ENCODE measurements at regions not wholly inside any gene's neighbourhood (a gene's known extent, or its start where the extent isn't known, plus 50 kb on each side); places are given as distances from the start of the nearest gene placed in this dataset.
"Not testable (repeated sequence)": the region's sequence is repeated elsewhere in the genome, so short reads cannot be mapped to it uniquely, and the experiment has no call there.

DNA sequence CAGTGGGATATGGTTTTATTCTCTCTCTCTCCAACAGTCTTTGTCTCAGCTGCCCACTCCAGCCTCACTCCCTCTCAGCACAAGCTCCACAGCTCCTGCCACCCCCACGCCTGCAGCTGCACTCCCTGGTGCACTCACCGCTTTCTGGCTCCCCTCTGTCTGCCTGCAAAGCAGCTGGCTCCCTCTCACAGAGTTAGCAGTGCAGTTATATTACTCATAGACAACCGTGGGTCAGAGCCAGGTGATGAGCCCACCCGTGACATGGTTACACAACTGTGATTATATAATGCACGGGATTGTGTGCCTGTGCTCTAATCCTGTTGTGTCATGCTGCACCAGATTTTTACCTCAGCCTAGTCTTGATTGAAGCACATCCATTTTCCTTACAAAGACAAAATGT lies 276.9 kb upstream of the CHAC2 start:
- Mint-ChIP-seq H3K36me3 (ENCODE audit: low read depth) (no peaks in the 10 kb centered on the region), H3K27me3 (no peaks in the 10 kb centered on the region), H3K4me1 (ENCODE audit: low read depth) (no peaks in the 10 kb centered on the region), H3K4me3 (no peak overlapping the region), H3K27ac (no peak overlapping the region), H3K9me3 (no peaks in the 10 kb centered on the region)
- DNase-seq: no peak

DNA sequence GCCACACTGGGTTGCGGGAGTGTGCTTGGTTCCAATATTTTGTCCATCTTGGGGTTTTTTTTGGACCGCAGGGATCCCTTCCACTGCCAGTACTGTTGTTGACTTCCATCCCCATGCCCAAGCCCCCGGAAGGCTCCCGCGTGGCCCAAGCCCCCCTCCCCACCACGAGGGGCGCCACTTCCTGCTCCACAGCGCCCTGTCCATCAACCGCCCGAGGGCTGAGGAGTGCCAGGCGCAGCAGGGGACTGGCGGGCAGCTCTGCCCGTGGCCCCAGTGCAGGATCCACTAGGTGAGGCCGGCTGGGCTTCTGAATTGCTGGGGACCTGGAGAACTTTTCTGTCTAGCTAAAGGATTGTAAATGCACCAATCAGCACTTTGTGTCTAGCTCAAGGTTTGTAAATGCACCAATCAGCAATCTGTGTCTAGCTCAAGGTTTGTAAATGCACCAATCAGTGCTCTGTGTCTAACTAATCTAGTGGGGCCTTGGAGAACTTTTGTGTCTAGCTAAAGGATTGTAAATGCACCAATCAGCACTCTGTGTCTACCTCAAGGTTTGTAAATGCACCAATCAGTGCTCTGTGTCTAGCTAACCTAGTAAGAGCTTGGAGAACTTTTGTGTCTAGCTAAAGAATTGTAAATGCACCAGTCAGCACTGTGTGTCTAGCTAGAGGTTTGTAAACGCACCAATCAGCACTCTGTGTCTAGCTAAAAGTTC lies 281.3 kb upstream of the CHAC2 start:
- H3K36me3 Mint-ChIP-seq (ENCODE audit: low read depth); H3K9me3 Mint-ChIP-seq; H3K4me1 Mint-ChIP-seq (ENCODE audit: low read depth); DNase-seq; H3K27ac Mint-ChIP-seq; H3K27me3 Mint-ChIP-seq; H3K4me3 Mint-ChIP-seq: not testable (repeated sequence)

DNA sequence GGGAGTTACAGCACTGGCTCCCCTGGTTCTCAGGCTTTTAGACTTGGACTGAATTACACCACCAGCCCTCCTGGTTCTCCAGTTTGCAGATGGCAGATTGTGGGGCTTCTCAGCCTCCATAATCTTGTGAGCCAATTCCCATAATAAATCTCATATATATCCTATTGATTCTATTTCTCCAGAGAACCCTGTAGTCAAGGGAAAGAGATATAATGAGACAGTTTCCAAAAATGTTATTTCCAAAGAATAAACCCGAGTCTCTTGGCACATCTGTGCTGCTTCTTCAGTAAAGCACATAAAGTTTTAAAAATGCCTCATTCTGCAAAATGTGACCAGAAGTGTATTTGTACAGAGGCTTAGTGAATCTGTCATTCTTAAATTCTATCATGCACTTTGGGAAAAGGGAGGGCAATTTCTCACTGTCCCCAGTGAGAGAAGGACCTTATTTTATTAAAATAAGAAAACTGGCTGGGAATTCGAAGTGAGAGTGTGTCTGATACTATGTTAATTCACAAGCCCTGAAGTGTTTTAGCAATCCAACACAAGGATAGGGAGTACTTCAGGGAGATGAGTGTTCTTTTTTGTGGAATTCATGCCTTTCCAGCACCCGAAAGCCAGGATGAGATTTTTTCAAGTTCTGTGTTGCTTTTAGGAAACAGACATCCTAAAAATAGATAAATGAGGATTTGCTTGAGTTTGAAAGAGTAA lies 282.4 kb upstream of the CHAC2 start:
- no peak for DNase-seq
- H3K27ac Mint-ChIP-seq: no peak overlapping the region
- H3K9me3 Mint-ChIP-seq: peaks cover 3% of the 10 kb centered on the region
- H3K27me3 Mint-ChIP-seq: no peaks in the 10 kb centered on the region
- no peaks in the 10 kb centered on the region for H3K4me1 Mint-ChIP-seq (ENCODE audit: low read depth)
- H3K36me3 Mint-ChIP-seq (ENCODE audit: low read depth): no peaks in the 10 kb centered on the region
- H3K4me3 Mint-ChIP-seq: no peak overlapping the region

DNA sequence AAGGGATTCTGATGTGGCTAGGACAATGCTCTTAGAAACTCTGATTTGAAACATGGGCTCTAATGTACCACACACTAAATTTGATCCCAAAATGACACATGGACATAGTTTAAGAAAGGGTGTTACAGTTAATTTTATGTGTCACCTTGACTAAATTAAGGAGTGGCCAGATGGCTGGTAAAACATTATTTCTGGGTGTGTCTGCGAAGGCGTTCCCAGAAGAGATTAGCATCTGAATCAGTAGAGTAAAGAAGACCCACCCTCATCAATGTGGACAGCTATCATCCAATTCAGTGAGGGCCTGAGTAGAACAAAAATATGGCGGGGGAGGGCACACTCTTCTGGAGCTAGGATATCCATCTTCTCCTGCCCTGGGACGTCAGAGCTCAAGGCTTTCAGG lies 283.1 kb upstream of the CHAC2 start:
- Mint-ChIP-seq H3K4me3 (no peak overlapping the region), H3K27me3 (no peaks in the 10 kb centered on the region), H3K4me1 (ENCODE audit: low read depth) (no peaks in the 10 kb centered on the region), H3K9me3 (peaks cover 3% of the 10 kb centered on the region), H3K36me3 (ENCODE audit: low read depth) (no peaks in the 10 kb centered on the region), H3K27ac (no peak overlapping the region)
- DNase-seq: no peak

DNA sequence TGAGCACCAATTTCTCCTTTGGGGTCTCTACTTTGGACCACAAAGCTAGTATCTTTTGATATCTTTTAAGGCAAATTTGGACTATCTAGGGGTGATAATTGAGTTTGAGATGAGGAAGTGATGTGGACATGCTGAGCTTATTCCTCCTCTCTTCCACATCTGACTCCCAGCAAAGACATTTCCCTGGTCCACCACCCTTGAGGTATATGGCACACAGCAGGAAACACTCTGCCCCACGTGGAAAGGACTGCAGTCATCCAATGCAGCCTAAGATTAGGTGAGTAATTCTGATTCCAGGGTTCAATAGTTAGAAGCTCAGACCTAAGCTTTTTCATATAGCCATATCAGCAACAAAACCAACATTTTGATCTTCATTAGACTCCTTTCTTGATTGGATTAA lies 290.1 kb upstream of the CHAC2 start:
- Mint-ChIP-seq H3K9me3 (peaks cover 3% of the 10 kb centered on the region), H3K4me3 (no peak overlapping the region)
- no peak for DNase-seq

DNA sequence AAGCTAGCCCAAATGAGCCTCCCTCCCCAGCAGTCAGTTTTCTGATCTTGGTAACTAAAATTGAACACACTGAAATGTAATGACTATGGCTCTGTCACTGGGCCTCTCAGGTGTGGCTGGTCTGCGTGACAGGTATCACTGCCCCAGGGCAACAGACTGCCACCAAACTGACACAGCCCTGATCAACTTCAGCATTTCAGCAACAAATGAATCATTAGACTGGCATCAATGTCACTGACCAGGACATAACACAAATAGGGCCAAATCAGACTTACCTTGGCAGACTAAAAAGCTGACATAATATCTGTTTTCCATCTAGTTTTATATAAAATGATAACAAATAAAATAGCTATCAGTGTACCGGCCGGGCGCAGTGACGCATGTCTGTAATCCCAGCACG lies 290.8 kb upstream of the CHAC2 start:
- Mint-ChIP-seq H3K27ac (no peak overlapping the region), H3K27me3 (peaks cover 3% of the 10 kb centered on the region), H3K9me3 (no peaks in the 10 kb centered on the region), H3K4me1 (ENCODE audit: low read depth) (no peaks in the 10 kb centered on the region), H3K36me3 (ENCODE audit: low read depth) (no peaks in the 10 kb centered on the region), H3K4me3 (no peak overlapping the region)
- DNase-seq: no peak

More for the DNA sequence above, 290.1 kb upstream of the CHAC2 start:
- Mint-ChIP-seq H3K27me3 (peaks cover 3% of the 10 kb centered on the region), H3K36me3 (ENCODE audit: low read depth) (no peaks in the 10 kb centered on the region), H3K27ac (no peak overlapping the region), H3K4me1 (ENCODE audit: low read depth) (no peaks in the 10 kb centered on the region)

DNA sequence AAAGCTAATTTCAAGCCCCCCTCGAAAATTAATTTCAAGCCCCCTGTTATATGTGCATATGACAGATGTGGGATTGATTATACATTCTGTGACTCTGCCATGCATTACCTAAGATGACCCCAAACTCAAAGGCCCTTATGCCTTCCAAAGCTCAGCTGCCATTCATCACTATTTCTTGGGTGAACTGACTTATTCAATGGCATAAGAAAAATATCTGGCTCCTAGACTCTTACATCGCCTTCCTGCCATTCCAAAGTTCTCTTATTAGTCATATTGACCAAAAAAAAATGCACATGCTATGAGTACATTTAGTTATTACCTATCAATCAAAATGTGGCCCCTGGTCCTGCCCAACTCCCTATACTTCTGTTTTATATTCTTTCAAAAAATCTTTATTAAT lies 291.8 kb upstream of the CHAC2 start:
- Mint-ChIP-seq H3K27ac (no peak overlapping the region), H3K4me3 (no peak overlapping the region), H3K4me1 (ENCODE audit: low read depth) (no peaks in the 10 kb centered on the region), H3K27me3 (peaks cover 6% of the 10 kb centered on the region), H3K9me3 (no peaks in the 10 kb centered on the region), H3K36me3 (ENCODE audit: low read depth) (no peaks in the 10 kb centered on the region)
- no peak for DNase-seq

DNA sequence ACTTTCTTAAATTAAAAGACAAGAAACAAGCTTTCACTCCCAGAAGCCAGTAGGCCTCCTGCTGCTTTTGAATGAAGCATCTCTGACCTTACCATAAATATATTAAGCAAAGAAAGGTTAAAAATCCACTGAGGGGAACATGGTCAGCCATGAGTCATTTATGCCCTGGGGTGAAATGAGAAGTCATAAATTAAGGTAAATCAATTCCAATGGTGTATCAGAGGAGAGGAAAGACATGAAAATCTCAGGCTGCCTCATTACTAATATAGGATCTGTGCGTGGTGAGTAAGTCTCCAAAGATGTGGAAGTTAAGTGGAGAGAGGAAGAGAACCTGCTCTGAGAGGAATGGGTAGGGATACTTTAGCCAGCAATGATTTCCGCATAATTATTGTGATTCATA lies 292.3 kb upstream of the CHAC2 start:
- Mint-ChIP-seq H3K27ac (no peak overlapping the region), H3K27me3 (peaks cover 6% of the 10 kb centered on the region), H3K36me3 (ENCODE audit: low read depth) (no peaks in the 10 kb centered on the region), H3K9me3 (no peaks in the 10 kb centered on the region), H3K4me3 (no peak overlapping the region), H3K4me1 (ENCODE audit: low read depth) (no peaks in the 10 kb centered on the region)
- DNase-seq: no peak

DNA sequence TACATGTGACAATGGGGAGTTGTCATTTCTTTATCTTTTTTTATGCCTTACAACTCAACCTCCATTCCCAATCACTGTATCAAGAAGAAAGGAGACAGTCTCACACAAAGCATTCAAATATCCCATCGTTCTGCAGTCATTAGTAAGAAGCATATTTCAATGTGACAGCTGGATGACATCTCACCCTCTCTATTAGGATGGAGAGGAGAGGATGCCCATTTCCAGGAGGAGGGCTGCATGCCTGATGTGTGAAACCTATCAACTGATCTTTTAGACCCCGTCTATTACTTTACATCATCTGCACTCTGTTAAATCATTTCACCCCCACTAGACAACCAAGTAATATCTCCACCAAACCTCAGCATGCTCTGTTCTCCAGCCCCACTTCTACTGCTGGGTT lies 292.7 kb upstream of the CHAC2 start:
- no peaks in the 10 kb centered on the region for H3K36me3 Mint-ChIP-seq (ENCODE audit: low read depth)
- DNase-seq: no peak
- peaks cover 6% of the 10 kb centered on the region for H3K27me3 Mint-ChIP-seq
- H3K4me1 Mint-ChIP-seq (ENCODE audit: low read depth): no peaks in the 10 kb centered on the region
- H3K27ac Mint-ChIP-seq: no peak overlapping the region
- no peak overlapping the region for H3K4me3 Mint-ChIP-seq
- H3K9me3 Mint-ChIP-seq: no peaks in the 10 kb centered on the region

DNA sequence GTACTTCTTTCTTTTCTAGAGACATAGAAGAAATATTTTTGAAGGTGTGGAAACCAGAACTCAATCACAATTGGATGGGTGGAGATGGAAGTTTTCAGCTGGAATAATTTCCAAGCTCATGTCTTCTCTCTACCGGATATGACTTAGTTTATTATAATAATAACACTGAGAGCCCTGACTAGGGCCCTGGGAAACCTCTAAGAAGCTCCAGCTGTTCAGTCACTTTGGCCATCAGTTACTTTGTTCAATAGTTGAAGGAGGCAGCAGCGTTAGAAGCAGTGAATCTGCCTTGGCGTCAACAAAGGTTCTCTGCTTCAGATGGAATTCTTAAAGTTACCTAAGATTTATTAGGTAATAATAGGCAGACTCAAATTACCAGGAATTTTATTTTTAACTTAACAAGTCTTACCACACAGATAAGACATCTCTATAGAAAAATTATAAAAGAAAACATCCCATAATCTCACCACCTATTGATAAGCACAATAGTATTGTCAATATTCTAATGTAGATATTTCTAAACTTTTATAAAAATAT lies 293.8 kb upstream of the CHAC2 start:
- Mint-ChIP-seq H3K4me3 (no peak overlapping the region), H3K27me3 (peaks cover 6% of the 10 kb centered on the region), H3K36me3 (ENCODE audit: low read depth) (no peaks in the 10 kb centered on the region), H3K4me1 (ENCODE audit: low read depth) (no peaks in the 10 kb centered on the region), H3K27ac (no peak overlapping the region), H3K9me3 (no peaks in the 10 kb centered on the region)
- no peak for DNase-seq

DNA sequence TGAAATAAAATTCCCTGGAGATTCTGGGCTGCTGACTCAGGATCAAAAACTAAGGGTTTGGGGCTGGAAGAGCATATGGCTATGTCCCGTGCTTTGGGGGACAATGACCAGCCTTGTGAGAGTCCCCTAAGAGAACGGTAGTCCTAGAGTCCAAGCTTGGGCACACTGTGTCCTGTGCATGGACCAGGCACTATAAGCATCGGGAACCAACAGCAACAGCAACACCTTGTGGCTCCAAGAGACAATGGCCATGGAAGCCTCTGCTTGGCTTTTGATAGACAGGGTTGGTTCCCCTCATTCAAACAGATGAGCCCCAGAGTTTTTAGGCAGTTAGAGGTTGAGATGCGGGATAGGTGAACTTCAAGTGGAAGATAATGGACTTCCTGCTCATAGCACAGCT lies 294.4 kb upstream of the CHAC2 start:
- Mint-ChIP-seq H3K36me3 (ENCODE audit: low read depth) (no peaks in the 10 kb centered on the region), H3K27me3 (peaks cover 6% of the 10 kb centered on the region), H3K9me3 (peaks cover 2% of the 10 kb centered on the region), H3K27ac (no peak overlapping the region), H3K4me1 (ENCODE audit: low read depth) (no peaks in the 10 kb centered on the region), H3K4me3 (no peak overlapping the region)
- no peak for DNase-seq

DNA sequence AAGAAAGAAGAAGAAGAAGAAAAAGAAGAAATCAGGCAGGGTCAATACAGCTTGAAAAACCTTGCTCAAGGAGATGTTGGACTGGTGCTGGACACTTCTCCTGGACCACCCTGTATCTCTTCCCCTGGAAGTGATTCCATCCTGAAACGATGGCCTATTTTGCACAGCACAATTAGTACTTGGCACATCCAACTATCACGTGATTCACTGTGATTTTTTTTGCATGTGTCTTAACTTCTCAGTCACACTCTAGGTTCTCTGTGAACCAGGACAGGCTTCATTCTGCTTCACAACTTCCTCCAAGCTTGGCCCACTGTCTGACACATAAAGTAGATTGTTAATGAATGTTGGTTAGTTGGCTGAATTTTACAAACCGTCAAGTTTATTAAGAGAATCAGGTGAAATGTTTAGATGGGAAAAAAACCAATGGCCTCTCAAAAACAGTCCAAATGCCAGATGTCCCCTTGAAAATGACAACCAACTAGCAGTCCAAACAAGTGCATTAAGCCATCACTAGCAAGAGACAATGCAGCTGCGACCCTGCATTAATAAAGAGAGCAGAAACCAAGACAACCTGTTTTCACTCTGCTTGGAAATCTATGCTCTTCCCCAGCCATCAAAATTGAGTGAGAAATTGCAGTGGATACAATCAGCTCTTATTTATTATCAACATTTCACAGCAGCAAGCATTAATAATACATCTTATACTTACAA lies 300.0 kb upstream of the CHAC2 start:
- Mint-ChIP-seq H3K27me3 (peaks cover 13% of the 10 kb centered on the region), H3K4me3 (no peak overlapping the region), H3K36me3 (ENCODE audit: low read depth) (no peaks in the 10 kb centered on the region), H3K4me1 (ENCODE audit: low read depth) (no peaks in the 10 kb centered on the region), H3K9me3 (peaks cover 2% of the 10 kb centered on the region), H3K27ac (no peak overlapping the region)
- no peak for DNase-seq

DNA sequence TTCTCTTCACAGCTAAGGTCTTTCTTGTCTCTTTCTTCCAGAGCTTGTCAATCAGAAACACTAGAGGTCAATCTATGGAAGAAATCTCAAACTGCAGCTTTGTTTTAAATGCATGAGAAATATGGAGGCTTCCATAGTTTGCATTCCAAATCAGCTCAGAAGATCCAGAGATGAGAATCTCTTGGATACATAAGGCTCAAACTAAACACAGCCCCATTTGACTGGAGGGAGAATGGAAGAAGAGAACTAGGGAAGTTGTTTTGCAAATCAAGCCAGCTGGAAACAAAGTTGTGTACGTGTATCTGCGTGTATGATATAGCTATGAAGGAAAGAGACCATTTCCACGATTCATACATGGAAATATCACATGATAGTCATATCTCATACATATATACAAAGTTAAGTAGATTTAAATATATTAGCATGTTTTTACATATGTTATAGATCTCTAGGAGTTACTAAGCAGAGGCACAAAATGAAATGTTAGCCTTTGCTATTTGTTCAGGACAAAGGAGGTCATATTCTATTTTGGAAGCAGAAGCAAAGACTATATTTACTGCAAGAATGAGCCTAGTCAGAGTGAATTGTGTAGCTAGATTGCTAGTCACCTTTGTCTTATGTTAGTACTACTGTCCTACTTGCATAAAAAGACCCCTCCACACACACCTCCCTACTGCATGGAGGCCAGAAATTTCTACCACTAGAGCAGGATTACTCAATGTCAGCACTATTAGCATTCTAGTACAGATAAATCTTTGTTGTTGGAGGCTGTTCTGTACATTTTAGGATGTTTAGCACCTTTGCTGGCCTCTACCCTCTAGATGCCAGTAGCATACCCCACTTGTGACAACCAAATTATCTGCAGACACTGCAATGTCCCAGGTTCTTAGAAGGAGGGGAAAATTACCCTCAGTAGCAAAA lies 303.5 kb upstream of the CHAC2 start:
- Mint-ChIP-seq H3K9me3 (peaks cover 2% of the 10 kb centered on the region), H3K4me1 (ENCODE audit: low read depth) (no peaks in the 10 kb centered on the region), H3K36me3 (ENCODE audit: low read depth) (no peaks in the 10 kb centered on the region), H3K27ac (no peak overlapping the region), H3K27me3 (peaks cover 9% of the 10 kb centered on the region), H3K4me3 (no peak overlapping the region)
- no peak for DNase-seq

DNA sequence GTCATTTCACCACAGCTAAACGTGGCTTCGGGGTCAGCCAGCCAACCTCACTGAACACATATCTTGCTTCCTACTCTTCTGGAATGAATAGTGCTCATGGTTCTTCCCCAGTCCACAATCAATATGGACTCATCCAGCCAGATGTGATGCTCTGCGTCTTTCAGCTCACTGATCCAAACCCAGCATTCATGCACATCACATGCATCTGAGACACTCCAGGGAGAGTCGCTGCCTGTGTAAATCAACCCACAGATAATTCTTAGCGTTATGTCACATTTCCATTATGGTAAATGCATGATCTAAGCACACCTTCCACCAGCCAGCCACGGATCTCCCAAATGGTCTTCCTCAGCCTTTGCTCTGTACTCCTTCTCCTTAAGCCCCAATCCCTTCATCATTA lies 306.7 kb upstream of the CHAC2 start:
- no peak overlapping the region for H3K27ac Mint-ChIP-seq
- DNase-seq: no peak
- no peak overlapping the region for H3K4me3 Mint-ChIP-seq
- H3K4me1 Mint-ChIP-seq (ENCODE audit: low read depth): no peaks in the 10 kb centered on the region
- H3K27me3 Mint-ChIP-seq: peaks cover 9% of the 10 kb centered on the region
- H3K36me3 Mint-ChIP-seq (ENCODE audit: low read depth): no peaks in the 10 kb centered on the region
- H3K9me3 Mint-ChIP-seq: no peaks in the 10 kb centered on the region
